ENCODE measurements at regions not wholly inside any gene's neighbourhood (a gene's known extent, or its start where the extent isn't known, plus 50 kb on each side); places are given as distances from the start of the nearest gene placed in this dataset.

DNA sequence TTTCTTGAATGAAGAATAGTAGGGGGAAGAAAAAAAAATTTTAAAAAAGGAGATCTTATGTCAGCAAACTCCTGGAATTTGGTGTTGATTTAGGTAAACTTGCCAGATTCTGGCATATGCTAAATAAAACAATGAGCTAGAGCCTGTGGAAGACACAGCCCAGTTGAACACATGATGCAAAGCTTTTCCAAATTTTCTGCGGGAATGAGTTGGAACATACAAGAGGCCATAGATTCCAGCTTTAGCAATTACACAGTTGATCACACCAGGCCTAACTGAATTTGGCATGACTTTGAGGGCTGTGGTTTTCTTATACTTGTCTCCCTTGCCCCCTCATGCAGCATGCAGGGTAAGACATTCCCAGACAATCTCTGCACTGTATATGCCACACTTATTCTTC lies 297.0 kb downstream of the SH3GL2 start:
- TF ChIP-seq, protein P1, sequence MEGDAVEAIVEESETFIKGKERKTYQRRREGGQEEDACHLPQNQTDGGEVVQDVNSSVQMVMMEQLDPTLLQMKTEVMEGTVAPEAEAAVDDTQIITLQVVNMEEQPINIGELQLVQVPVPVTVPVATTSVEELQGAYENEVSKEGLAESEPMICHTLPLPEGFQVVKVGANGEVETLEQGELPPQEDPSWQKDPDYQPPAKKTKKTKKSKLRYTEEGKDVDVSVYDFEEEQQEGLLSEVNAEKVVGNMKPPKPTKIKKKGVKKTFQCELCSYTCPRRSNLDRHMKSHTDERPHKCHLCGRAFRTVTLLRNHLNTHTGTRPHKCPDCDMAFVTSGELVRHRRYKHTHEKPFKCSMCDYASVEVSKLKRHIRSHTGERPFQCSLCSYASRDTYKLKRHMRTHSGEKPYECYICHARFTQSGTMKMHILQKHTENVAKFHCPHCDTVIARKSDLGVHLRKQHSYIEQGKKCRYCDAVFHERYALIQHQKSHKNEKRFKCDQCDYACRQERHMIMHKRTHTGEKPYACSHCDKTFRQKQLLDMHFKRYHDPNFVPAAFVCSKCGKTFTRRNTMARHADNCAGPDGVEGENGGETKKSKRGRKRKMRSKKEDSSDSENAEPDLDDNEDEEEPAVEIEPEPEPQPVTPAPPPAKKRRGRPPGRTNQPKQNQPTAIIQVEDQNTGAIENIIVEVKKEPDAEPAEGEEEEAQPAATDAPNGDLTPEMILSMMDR (IDR thresholded peaks at IDR 0.05), result no peak
- TF ChIP-seq POLR2A (IDR thresholded peaks at IDR 0.05), result no peak
- no peak for TF ChIP-seq POLR2AphosphoS5 (IDR thresholded peaks at IDR 0.05)

All from prostate gland (tissue), 2 donors.